ENCODE measurements at regions not wholly inside any gene's neighbourhood (a gene's known extent, or its start where the extent isn't known, plus 50 kb on each side); places are given as distances from the start of the nearest gene placed in this dataset.

- no peaks in the 10 kb centered on the region for H3K36me3 ChIP-seq
- no peaks in the 10 kb centered on the region for H3K9me3 ChIP-seq
- H3K4me1 ChIP-seq: no peaks in the 10 kb centered on the region
- no peaks in the 10 kb centered on the region for H3K27me3 ChIP-seq
- DNase-seq (ENCODE audit: low spot score): no peak
- H3K27ac ChIP-seq: no peak overlapping the region
- TF ChIP-seq, protein P1, sequence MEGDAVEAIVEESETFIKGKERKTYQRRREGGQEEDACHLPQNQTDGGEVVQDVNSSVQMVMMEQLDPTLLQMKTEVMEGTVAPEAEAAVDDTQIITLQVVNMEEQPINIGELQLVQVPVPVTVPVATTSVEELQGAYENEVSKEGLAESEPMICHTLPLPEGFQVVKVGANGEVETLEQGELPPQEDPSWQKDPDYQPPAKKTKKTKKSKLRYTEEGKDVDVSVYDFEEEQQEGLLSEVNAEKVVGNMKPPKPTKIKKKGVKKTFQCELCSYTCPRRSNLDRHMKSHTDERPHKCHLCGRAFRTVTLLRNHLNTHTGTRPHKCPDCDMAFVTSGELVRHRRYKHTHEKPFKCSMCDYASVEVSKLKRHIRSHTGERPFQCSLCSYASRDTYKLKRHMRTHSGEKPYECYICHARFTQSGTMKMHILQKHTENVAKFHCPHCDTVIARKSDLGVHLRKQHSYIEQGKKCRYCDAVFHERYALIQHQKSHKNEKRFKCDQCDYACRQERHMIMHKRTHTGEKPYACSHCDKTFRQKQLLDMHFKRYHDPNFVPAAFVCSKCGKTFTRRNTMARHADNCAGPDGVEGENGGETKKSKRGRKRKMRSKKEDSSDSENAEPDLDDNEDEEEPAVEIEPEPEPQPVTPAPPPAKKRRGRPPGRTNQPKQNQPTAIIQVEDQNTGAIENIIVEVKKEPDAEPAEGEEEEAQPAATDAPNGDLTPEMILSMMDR (IDR thresholded peaks at IDR 0.05): no peak
- H3K4me3 ChIP-seq: no peak overlapping the region
Observed at GRCh38 chr11:92659793-92660192, 309.7 kb upstream of the MTNR1B start.

DNA sequence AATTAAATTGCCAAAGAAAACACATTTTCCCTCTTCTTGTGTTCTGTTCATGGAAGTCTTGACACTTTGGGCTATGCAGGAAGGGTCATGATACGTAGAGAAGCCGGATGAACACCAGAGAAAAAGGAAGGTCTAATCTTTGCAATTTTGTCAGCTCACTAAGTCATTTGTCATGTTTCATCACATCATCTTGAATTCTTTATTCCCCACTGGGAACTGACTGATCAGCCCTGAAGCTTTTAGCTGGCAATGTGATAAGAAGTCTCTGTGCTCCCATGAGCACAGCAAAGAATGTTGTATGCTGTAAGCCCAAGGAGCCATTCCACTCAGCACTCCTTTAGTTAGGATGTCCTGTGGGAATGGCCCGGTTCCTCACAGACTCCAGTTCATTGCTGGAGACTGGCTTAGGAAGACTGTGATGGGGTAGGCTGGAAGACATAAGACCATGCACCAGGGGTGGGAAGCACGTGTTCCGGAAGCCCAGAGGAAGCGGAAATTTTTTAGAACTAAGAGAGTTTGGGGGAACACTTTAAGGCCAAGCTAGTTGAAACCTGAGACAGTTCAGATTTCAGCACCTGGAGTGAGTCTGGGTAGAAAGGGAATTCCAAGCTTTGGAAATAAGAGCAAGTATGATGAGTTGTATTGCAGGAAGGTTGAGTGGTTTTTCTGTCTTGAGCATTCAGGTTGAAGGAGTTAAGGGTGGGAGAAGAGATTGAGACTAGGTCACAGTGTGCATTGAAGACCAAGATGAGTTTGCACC, 306.7 kb upstream of the MTNR1B start:
- no peaks in the 10 kb centered on the region for H3K4me1 ChIP-seq
- TF ChIP-seq, protein P1 (IDR thresholded peaks at IDR 0.05): no peak
- H3K4me3 ChIP-seq: no peak overlapping the region
- DNase-seq (ENCODE audit: low spot score): no peak
- H3K36me3 ChIP-seq: no peaks in the 10 kb centered on the region
- H3K27ac ChIP-seq: no peak overlapping the region
- H3K27me3 ChIP-seq: no peaks in the 10 kb centered on the region
- no peaks in the 10 kb centered on the region for H3K9me3 ChIP-seq

GRCh38 chr11:92663539-92663938, 305.9 kb upstream of the MTNR1B start:
- no peaks in the 10 kb centered on the region for H3K4me1 ChIP-seq
- no peak overlapping the region for H3K27ac ChIP-seq
- H3K36me3 ChIP-seq: no peaks in the 10 kb centered on the region
- no peak for DNase-seq (ENCODE audit: low spot score)
- no peaks in the 10 kb centered on the region for H3K9me3 ChIP-seq
- H3K4me3 ChIP-seq: no peak overlapping the region
- no peaks in the 10 kb centered on the region for H3K27me3 ChIP-seq
- TF ChIP-seq, protein P1 (IDR thresholded peaks at IDR 0.05): no peak

- no peak for DNase-seq (ENCODE audit: low spot score)
- Histone ChIP-seq H3K9me3 (no peaks in the 10 kb centered on the region), H3K4me1 (no peaks in the 10 kb centered on the region), H3K27ac (no peak overlapping the region), H3K36me3 (no peaks in the 10 kb centered on the region), H3K4me3 (no peak overlapping the region), H3K27me3 (no peaks in the 10 kb centered on the region)
- TF ChIP-seq, protein P1 (IDR thresholded peaks at IDR 0.05): no peak
Observed at GRCh38 chr11:92667486-92668152, 301.8 kb upstream of the MTNR1B start.

GRCh38 chr11:92670308-92670890, 299.1 kb upstream of the MTNR1B start:
- TF ChIP-seq, protein P1 (IDR thresholded peaks at IDR 0.05): no peak
- Histone ChIP-seq H3K4me1 (no peaks in the 10 kb centered on the region), H3K36me3 (no peaks in the 10 kb centered on the region), H3K27ac (no peak overlapping the region), H3K4me3 (no peak overlapping the region), H3K9me3 (no peaks in the 10 kb centered on the region), H3K27me3 (no peaks in the 10 kb centered on the region)
- no peak for DNase-seq (ENCODE audit: low spot score)

Data from right atrium auricular region (tissue), 2 donors.